Astrocyte of the spinal cord (primary cell): ENCODE measurements at regions not wholly inside any gene's neighbourhood (a gene's known extent, or its start where the extent isn't known, plus 50 kb on each side); places are given as distances from the start of the nearest gene placed in this dataset.

Experiments used
- DNase-seq: peaks from one replicate; pipeline ENCODE4 v3.0.0; 2011; ENCODE audit warnings: low read depth, low spot score
- H3K4me3 ChIP-seq: 2 replicates; pipeline ENCODE4 v1.5.1; 2011; ENCODE audit warnings: low read depth, mild to moderate bottlenecking, low read length, moderate library complexity
- in situ Hi-C: cut with HindIII; loops from 2 replicates; pipeline ENCODE4 v1.10.0; 2017; ENCODE audit warnings: low sequenced_read_pairs
- TF ChIP-seq, protein P1 (sequence below): IDR thresholded peaks from 2 replicates; pipeline ENCODE4 v1.5.1; 2012; ENCODE audit warnings: low read depth, mild to moderate bottlenecking, low read length, inconsistent platforms

- in situ Hi-C loops = no loop called here
- DNase-seq = no peak
- TF ChIP-seq, protein P1, sequence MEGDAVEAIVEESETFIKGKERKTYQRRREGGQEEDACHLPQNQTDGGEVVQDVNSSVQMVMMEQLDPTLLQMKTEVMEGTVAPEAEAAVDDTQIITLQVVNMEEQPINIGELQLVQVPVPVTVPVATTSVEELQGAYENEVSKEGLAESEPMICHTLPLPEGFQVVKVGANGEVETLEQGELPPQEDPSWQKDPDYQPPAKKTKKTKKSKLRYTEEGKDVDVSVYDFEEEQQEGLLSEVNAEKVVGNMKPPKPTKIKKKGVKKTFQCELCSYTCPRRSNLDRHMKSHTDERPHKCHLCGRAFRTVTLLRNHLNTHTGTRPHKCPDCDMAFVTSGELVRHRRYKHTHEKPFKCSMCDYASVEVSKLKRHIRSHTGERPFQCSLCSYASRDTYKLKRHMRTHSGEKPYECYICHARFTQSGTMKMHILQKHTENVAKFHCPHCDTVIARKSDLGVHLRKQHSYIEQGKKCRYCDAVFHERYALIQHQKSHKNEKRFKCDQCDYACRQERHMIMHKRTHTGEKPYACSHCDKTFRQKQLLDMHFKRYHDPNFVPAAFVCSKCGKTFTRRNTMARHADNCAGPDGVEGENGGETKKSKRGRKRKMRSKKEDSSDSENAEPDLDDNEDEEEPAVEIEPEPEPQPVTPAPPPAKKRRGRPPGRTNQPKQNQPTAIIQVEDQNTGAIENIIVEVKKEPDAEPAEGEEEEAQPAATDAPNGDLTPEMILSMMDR = no peak
- H3K4me3 ChIP-seq = no peak overlapping the region
Observed at GRCh38 chr13:54852831-54853230, 1824.2 kb downstream of the OLFM4 start.

DNA sequence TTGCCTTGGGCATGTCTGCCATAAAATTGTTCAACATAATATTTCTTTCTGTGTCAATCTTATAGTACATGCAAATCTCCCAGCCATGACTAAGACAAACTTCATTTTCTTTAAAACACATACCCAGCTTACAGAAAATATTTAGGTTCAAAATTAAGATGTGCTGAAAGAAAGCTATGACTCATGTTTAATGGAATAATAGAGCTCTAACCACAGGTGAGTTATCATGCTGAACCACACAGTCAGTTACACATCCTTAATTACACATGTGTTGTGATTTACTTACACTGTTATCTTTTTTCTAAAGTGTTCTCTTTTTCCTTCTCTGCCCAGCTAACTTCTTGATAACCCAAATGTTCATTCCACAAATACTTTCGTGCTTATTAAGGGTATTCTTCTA lies 1831.2 kb downstream of the OLFM4 start:
- TF ChIP-seq, protein P1 = no peak
- DNase-seq = no peak
- no peak overlapping the region for H3K4me3 ChIP-seq
- in situ Hi-C loops = no loop called here

GRCh38 chr13:54875111-54875510 lies 1846.5 kb downstream of the OLFM4 start:
- in situ Hi-C loops = no loop called here

DNA sequence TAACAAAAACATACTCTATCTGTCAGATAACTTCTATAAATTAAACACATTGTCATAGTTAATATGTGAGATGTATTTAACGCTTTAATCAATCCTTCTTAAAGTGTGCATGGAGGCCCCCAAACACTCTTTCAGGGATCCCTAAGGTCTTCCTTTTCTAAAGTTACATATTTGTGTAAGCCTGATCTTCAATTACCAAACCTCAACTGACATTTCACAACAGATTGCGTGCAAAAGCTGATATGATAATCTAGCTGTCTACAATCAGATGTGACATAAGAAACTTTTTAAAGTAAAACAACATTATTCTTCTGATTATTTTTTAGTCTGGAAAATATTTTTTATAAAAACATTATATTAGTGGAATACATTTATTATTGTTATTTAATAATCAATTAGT lies 1850.4 kb downstream of the OLFM4 start:
- in situ Hi-C loops = no loop called here
- DNase-seq = no peak
- no peak overlapping the region for H3K4me3 ChIP-seq
- TF ChIP-seq, protein P1 = no peak

More at GRCh38 chr13:54875111-54875510, 1846.5 kb downstream of the OLFM4 start:
- H3K4me3 ChIP-seq = no peak overlapping the region
- TF ChIP-seq, protein P1 = no peak
- no peak for DNase-seq

DNA sequence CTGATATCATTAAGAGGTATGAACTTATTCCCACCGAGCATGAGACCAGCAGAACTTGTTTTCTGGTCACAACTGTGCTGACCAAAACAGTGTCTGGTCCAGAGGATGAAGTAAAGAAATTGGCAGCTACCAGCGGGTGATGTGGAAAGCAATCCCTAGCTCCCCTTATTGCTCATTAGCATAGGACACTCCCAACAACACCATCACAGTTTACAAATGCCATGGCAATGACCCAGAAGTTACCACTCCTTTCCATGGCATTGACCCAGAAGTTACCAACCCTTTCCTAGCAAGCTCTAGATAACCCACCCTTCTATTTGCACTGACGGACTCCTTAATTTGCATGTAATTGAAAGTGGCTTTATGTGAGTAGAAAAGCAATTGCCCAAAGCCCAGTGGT lies 1856.1 kb downstream of the OLFM4 start:
- TF ChIP-seq, protein P1 = no peak
- DNase-seq = no peak
- in situ Hi-C loops = no loop called here
- no peak overlapping the region for H3K4me3 ChIP-seq

- H3K4me3 ChIP-seq = no peak overlapping the region
- DNase-seq = no peak
- in situ Hi-C loops = no loop called here
- TF ChIP-seq, protein P1 = no peak
Observed at GRCh38 chr13:54890976-54891375, 1862.4 kb downstream of the OLFM4 start.

DNA sequence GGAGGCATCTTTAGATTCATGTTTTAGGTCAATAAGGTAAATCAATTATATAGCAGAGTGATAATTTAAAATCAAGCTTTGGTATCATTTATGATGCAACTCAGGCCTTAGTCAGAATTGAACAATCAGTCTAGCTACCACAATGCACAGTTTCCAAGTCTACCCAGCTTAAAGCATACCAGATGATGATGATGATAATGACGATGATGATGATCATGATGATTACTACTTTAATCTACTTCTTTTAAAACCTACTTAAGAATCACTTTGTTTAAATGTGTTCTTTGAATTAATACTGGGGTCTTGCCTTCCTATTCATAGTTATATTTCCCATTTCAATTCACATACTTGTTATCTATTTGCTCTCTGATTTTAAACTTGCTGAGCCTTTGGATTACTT lies 1872.7 kb downstream of the OLFM4 start:
- in situ Hi-C loops = no loop called here
- DNase-seq = no peak
- TF ChIP-seq, protein P1 = no peak
- no peak overlapping the region for H3K4me3 ChIP-seq
